Loucy (cell line): ENCODE measurements at regions not wholly inside any gene's neighbourhood (a gene's known extent, or its start where the extent isn't known, plus 50 kb on each side); places are given as distances from the start of the nearest gene placed in this dataset.
"Not testable (repeated sequence)": the region's sequence is repeated elsewhere in the genome, so short reads cannot be mapped to it uniquely, and the experiment has no call there.

Experiments used
- H2AFZ ChIP-seq: fragments of 200-600 bp; sonication (generic); 2 replicates; pipeline ENCODE4 v1.6.0; 2016; ENCODE audit warnings: antibody characterized with exemption, mild to moderate bottlenecking, low read length, moderate library complexity
- H3F3A ChIP-seq: fragments of 200-600 bp; 2 replicates; pipeline ENCODE4 v1.6.0; 2016; ENCODE audit warnings: antibody characterized with exemption, low read depth, mild to moderate bottlenecking
- H3K27me3 ChIP-seq: fragments of 200-600 bp; sonication (generic); 2 replicates; pipeline ENCODE4 v1.6.1; 2014; ENCODE audit warnings: low read length, mild to moderate bottlenecking; ENCODE audit not compliant: insufficient read depth, poor library complexity, severe bottlenecking
- H3K36me3 ChIP-seq: fragments of 200-600 bp; sonication (generic); 2 replicates; pipeline ENCODE4 v1.6.1; 2016; ENCODE audit warnings: low read length; ENCODE audit not compliant: insufficient read depth
- H3K4me1 ChIP-seq: fragments of 200-600 bp; sonication (generic); 2 replicates; pipeline ENCODE4 v1.5.1; 2014; ENCODE audit warnings: low read length, mild to moderate bottlenecking; ENCODE audit not compliant: insufficient read depth, poor library complexity, severe bottlenecking
- H3K4me2 ChIP-seq: fragments of 200-600 bp; sonication (generic); 2 replicates; pipeline ENCODE4 v1.6.0; 2014; ENCODE audit warnings: antibody characterized with exemption, low read length, low read depth, mild to moderate bottlenecking; ENCODE audit not compliant: poor library complexity, severe bottlenecking
- H3K4me3 ChIP-seq: fragments of 200-600 bp; sonication (generic); 2 replicates; pipeline ENCODE4 v1.5.1; 2014; ENCODE audit warnings: low read length, mild to moderate bottlenecking, mixed read lengths; ENCODE audit not compliant: poor library complexity, severe bottlenecking
- H3K79me2 ChIP-seq: fragments of 200-600 bp; sonication (generic); 2 replicates; pipeline ENCODE4 v1.6.1; 2014; ENCODE audit warnings: low read length; ENCODE audit not compliant: insufficient read depth
- H3K9ac ChIP-seq: fragments of 200-600 bp; sonication (generic); 2 replicates; pipeline ENCODE4 v1.6.0; 2014; ENCODE audit warnings: mild to moderate bottlenecking, low read depth, low read length, moderate library complexity; ENCODE audit not compliant: poor library complexity, severe bottlenecking
- H3K9me2 ChIP-seq: fragments of 200-600 bp; sonication (generic); replicated peaks from 2 replicates; pipeline ENCODE4 v1.6.1; 2016; ENCODE audit warnings: low read depth, low read length, mixed read lengths
- H3K9me3 ChIP-seq: fragments of 200-600 bp; sonication (generic); 2 replicates; pipeline ENCODE4 v1.6.1; 2014; ENCODE audit warnings: mild to moderate bottlenecking, antibody characterized with exemption, low read length, low read depth; ENCODE audit not compliant: insufficient read depth
- H4K20me1 ChIP-seq: fragments of 200-600 bp; sonication (generic); 2 replicates; pipeline ENCODE4 v1.6.0; 2014; ENCODE audit warnings: antibody characterized with exemption, low read length, mild to moderate bottlenecking; ENCODE audit not compliant: insufficient read depth, poor library complexity, severe bottlenecking
- CTCF ChIP-seq: fragments of 200-600 bp; sonication (generic); conservative IDR thresholded peaks from 2 replicates; pipeline ENCODE4 v1.5.1; 2014; ENCODE audit warnings: mild to moderate bottlenecking, antibody characterized with exemption, low read length
- EZH2phosphoT487 ChIP-seq: fragments of 200-600 bp; IDR thresholded peaks from 2 replicates; pipeline ENCODE4 v1.6.1; 2018; ENCODE audit warnings: antibody characterized with exemption, mild to moderate bottlenecking, moderate library complexity, borderline replicate concordance

GRCh38 chr12:67716817-67717216 is 68.3 kb downstream of the DYRK2 start:
- no peak overlapping the region for H2AFZ ChIP-seq
- H3K4me3 ChIP-seq: no peak overlapping the region
- no peaks in the 10 kb centered on the region for H3K9me2 ChIP-seq
- H3K4me1 ChIP-seq: no peaks in the 10 kb centered on the region
- no peak overlapping the region for H3K9ac ChIP-seq
- H3F3A ChIP-seq: no peaks in the 10 kb centered on the region
- H3K9me3 ChIP-seq: no peaks in the 10 kb centered on the region
- H3K4me2 ChIP-seq: no peak overlapping the region
- TF ChIP-seq CTCF: no peak
- TF ChIP-seq EZH2phosphoT487: no peak
- no peaks in the 10 kb centered on the region for H3K27me3 ChIP-seq
- no peaks in the 10 kb centered on the region for H3K36me3 ChIP-seq
- H3K79me2 ChIP-seq: no peaks in the 10 kb centered on the region
- H4K20me1 ChIP-seq: no peaks in the 10 kb centered on the region

GRCh38 chr12:67719303-67719702 is 70.8 kb downstream of the DYRK2 start:
- not testable (repeated sequence) for H3K9ac ChIP-seq, H3K4me1 ChIP-seq, H3K4me3 ChIP-seq, H3K4me2 ChIP-seq, H4K20me1 ChIP-seq, H3K9me3 ChIP-seq, H3K27me3 ChIP-seq, H3K36me3 ChIP-seq, H3K79me2 ChIP-seq, H2AFZ ChIP-seq, H3K9me2 ChIP-seq, H3F3A ChIP-seq

- Histone ChIP-seq H3K4me3 (no peak overlapping the region), H3K4me2 (no peak overlapping the region), H3K36me3 (no peaks in the 10 kb centered on the region), H3F3A (no peaks in the 10 kb centered on the region), H2AFZ (no peak overlapping the region), H3K4me1 (no peaks in the 10 kb centered on the region), H3K27me3 (no peaks in the 10 kb centered on the region), H3K79me2 (no peaks in the 10 kb centered on the region), H3K9me3 (no peaks in the 10 kb centered on the region), H3K9me2 (no peaks in the 10 kb centered on the region), H4K20me1 (no peaks in the 10 kb centered on the region), H3K9ac (no peak overlapping the region)
- TF ChIP-seq CTCF: no peak
- no peak for TF ChIP-seq EZH2phosphoT487
These were observed 71.9 kb downstream of the DYRK2 start for GRCh38 chr12:67720351-67720856.

- Histone ChIP-seq H2AFZ (no peak overlapping the region), H3K9ac (no peak overlapping the region), H3K9me2 (no peaks in the 10 kb centered on the region), H3K4me3 (no peak overlapping the region), H3K36me3 (no peaks in the 10 kb centered on the region), H3K79me2 (no peaks in the 10 kb centered on the region), H3F3A (no peaks in the 10 kb centered on the region), H4K20me1 (no peaks in the 10 kb centered on the region), H3K9me3 (no peaks in the 10 kb centered on the region), H3K4me2 (no peak overlapping the region), H3K27me3 (no peaks in the 10 kb centered on the region), H3K4me1 (no peaks in the 10 kb centered on the region)
- TF ChIP-seq CTCF: no peak
- no peak for TF ChIP-seq EZH2phosphoT487
These were observed 72.7 kb downstream of the DYRK2 start for GRCh38 chr12:67721248-67721647.
